NCI-H446 (cell line): ENCODE measurements at regions not wholly inside any gene's neighbourhood (a gene's known extent, or its start where the extent isn't known, plus 50 kb on each side); places are given as distances from the start of the nearest gene placed in this dataset.

Experiments used
- DNase-seq, 2 experiments: peaks; one replicate each; lab custom pipeline; 2025; lab: John Stamatoyannopoulos, UW

DNA sequence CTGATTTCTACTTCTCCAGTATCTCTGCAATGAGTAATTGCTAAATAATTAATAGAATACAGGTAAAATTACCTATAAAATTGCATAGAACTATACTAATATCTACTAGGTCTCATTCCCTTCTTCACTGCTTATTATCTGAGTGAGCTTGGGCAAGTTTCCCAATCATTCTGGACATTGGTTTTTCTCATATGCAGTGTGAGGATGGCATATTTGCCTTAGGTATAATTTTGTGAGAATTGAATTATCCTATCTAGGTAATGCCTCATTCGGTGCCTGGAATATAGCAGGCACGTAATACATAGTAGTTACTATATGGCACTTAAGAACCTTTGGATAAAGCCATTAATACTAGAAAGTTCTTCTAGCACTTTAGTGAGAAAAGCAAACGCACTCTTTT, 434.7 kb downstream of the GATA3 start:
- DNase-seq = no peak

- no peak for DNase-seq
Observed at GRCh38 chr10:8489823-8490222, 435.3 kb downstream of the GATA3 start.

GRCh38 chr10:8498290-8498689, 443.8 kb downstream of the GATA3 start:
- no peak for DNase-seq

DNA sequence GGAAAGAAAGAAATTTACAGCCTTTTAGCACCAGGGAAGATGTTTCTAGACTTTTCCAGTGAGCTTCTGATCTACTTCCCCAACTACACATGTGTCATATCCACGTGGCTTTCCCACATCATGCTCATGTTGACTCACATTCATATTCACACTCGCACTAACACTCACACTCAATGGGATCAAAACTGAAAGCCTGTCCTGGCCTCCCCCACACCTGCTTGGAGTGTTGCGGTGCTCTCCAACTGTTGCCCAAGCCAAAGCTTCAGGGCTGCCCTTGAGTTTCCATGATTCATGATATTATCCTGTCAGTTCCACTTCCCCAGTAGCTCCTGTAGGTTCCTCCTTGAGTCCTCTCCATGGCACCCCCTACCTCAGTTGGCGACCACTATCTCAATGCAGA, 444.4 kb downstream of the GATA3 start:
- DNase-seq = no peak

GRCh38 chr10:8499312-8499711, 444.8 kb downstream of the GATA3 start:
- no peak for DNase-seq

- DNase-seq = no peak
Observed at GRCh38 chr10:8499752-8500390, 445.4 kb downstream of the GATA3 start.

DNA sequence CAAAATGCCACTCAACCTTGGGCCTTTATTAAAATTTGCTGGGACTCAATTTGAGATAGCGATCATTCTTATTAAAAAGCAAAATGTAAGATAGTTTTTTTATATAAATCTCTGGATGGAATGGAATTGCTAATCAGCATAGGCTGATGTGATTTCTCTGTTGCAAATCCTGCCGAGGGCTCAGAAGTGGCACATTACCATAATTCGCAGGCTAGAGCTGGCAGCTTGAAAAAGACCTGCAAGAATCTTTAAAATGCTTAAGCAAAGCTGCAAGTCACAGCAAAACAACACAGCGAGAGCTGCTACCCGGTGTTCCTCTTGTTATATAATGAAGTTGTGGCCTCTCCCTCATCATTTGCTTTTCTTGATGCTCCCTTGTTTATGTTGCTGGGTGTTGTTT, 448.1 kb downstream of the GATA3 start:
- no peak for DNase-seq

DNA sequence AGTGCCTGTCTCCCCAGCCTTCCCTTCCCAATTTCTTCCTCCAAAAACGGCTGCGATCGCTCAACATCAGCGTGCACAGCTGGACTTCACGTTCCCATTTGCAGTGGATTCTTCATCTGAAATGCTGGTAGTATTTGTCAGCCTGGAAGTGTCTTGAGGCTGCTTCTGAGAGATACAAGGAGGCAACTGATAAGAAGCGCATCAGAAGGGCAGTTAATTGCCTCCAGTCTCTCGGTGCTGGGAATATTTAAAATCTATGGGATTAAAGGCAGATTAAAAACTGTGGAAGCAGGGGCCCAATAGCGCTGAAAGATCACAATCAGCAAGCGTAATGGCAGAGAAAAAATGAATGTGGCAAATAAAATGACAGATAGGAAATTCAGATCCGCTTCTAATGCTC, 450.0 kb downstream of the GATA3 start:
- no peak for DNase-seq

DNA sequence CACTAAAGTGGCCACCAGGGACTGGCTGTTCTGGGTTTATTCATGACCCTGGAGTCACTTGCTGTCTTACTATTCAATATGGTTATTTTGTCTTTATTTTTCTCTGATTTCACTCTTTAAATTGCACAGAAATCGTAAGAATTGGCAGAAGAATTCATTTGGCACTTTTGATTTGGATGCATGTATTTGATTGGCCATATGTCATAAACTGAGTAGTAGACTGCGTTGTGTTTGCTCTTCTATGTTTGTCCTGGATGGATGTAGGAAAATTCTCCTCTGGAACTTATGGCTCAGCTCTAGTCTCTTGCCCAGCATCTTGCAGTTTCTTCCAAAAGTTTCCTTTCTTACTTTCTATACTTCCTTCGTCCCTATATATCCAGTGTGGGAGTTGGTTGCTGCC, 452.7 kb downstream of the GATA3 start:
- DNase-seq = no peak

DNA sequence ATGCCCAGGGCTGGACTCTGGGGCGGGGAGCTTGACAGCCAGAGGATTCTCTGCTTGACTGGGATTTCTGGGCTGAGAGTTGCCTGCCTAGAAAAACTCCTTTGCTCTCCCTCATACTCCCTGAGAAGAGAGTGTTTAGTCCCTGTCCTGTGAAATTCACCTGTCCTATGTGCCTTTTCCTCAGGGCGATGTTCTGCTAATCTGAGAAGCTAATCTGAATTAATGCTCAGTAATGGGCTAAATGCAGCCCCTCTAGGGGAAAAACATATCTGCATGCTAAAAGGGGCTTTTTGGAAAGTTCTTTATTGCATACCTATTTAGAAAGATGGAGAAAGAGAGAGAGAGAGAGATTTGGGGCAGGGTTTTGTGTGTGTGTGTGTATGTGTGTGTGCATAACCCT, 454.4 kb downstream of the GATA3 start:
- no peak for DNase-seq

DNA sequence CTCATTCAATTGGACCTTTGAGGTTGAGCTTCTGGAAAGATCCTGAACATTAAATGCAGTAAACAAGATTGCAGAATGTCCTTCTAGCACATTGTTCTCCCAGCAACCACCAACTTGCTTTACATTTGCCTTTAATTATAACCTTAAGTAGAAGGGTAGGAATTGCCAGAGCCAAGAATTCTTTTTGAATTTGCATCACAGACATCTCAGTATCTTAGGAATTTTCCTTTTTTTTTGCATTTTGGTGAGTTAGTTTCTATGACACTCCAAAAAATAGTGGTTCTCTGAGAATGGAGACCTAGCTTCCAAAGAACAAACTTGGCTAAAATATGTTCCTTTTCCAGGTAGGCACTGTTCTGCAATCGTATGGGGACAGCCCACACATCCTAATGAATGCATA, 456.0 kb downstream of the GATA3 start:
- no peak for DNase-seq

- no peak for DNase-seq
Observed at GRCh38 chr10:8511026-8511425, 456.5 kb downstream of the GATA3 start.

GRCh38 chr10:8513155-8514147, 459.0 kb downstream of the GATA3 start:
- DNase-seq = no peak

DNA sequence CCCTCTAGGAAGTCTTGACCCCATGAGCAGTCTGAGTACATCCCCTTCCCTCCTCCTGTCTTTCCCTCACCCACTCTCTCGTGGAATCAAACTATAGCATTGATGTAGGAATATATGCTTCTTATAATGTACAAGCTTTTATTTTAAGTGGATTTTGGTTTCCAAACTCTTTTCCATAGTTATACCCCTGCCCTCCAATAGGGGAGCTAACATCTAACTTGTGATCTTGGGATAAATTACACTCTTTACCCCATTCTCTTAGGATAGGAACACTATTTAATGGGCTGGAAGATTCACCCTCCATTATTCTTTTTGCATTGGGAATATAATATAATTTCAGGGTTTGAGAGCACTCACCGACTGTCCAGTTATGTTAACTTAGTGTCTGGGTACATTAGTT, 465.9 kb downstream of the GATA3 start:
- no peak for DNase-seq

DNA sequence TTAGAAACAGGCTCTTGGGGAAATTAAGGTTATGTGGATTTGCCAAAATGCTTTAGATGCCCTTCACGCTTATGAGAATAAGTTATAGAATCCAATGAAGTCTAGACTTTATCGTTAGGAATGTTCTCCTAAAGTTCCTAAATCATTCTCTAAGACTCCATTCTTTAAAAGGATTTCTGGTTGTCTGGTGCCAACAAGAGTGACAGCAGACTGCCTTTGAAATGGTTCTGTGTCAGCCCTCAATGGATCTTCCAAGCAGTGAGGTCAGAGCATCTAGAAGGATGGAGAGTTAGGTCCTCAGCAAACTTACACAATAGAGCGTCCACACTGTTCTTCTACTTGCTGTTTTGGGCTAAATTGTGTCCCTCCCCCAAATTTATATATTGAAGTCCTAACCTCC, 473.3 kb downstream of the GATA3 start:
- DNase-seq = no peak

DNA sequence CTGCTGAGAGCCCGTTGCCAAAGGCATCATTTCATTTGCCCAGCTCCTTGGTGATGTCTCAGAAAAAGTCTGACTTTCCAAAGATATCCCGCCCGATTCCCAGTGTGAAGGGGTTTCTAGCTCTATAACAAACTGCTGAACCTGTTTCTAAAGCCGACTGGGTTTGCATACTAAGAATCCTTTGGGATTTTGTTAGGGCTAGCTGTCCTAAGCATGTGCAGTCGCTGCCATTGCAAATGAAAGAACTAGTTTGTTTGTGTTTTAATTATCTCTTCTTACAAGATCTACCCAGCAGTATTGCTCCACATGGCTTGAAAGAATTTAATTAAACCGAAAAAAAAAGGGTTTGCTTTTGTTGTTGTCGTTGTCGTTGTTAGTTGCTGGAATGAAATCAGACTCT, 476.6 kb downstream of the GATA3 start:
- DNase-seq = no peak

GRCh38 chr10:8532647-8533046, 478.2 kb downstream of the GATA3 start:
- DNase-seq = no peak

DNA sequence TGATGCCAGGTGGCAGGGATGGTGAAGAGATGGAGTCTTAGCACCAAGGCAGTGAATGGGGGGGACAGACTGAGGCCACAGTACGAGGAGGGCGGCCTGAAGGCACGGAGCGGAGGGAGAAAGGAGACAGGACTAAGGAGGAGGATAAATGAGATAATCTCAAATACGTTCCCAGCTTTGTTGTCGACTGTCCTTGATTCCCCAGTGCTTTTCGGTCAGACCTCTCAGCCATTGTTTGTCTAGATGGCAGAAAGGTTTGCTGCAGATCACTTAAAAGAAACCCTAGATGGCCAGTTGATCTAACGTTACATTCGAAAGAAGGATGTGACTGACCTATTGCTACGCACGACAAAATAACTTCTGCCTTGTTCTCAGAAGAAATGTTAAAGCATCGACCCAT, 479.0 kb downstream of the GATA3 start:
- DNase-seq = no peak

GRCh38 chr10:8534096-8534495, 479.6 kb downstream of the GATA3 start:
- no peak for DNase-seq

DNA sequence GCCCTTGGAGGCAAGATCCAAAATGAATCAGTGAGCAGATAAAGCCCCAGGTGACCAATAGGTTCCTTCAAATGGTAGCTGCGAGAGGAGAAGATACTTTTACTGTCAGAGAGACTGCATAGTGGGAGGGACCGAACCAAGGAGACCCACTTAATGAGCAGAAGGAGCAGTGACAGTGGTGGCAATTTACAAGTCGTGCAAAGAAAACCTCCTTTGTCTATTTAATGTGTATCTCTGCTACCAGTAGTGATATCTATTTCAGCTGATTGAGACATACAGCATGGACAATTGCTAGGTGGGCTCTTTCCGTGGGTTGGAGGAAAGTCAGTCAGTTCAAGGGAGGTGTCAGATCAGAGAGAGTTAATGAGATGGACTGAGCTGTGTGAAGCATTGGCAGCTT, 480.4 kb downstream of the GATA3 start:
- DNase-seq = no peak

DNA sequence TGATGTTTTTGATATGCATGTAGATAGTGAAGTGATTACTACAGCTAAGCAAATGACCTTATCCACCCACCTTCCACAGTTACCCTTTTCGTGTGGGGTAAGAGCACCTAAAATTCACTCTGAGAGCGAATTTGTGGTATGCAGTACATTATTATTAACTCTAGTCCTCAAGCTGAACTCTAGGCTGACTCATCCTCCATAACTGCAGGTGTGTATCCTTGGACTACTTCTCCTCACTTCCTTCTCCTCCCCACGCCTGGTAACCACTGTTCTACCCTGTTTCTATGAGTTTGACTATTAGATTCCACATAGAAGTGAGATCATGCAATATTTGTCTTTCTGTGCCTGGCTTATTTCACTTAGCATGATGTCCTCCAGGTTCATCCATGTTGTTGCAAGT, 484.6 kb downstream of the GATA3 start:
- DNase-seq = no peak

DNA sequence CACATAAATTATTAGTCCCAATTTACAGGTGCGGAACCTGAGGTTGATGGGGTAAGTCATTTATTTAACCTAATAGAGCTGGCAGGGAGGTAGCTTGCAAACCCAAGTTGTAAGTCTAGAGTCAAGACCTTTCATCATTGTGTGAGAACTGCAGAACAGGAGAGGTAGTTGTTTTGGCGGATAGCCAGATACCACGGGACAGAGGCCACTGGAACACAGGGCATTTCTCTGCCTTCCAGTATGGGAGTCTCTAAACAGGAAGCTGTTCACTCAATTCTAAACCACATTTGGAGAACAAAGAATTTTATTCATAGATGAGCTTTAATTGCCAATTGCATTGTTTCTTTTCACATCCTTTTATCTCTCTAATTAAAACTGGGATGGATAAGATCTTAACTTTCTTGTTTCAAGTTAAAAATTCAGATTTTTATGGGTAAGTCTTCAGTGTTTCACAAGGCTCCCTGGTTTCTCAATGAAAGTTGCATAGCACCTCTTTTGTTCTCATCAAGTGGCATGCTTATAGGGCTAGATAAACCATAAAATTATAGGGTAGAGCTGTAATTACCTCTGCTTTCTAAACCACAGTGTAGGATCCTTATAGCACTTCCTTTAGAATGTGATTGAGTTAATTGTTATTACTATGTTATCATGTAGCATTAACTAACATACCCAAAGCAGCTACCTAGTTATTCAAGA, 489.0 kb downstream of the GATA3 start:
- no peak for DNase-seq

- DNase-seq = no peak
Observed at GRCh38 chr10:8544057-8544380, 489.5 kb downstream of the GATA3 start.
